GM11168 (cell line): ENCODE measurements at regions not wholly inside any gene's neighbourhood (a gene's known extent, or its start where the extent isn't known, plus 50 kb on each side); places are given as distances from the start of the nearest gene placed in this dataset.

Experiments used
- in situ Hi-C: fragments of 300-500 bp; cut with MboI; formaldehyde crosslinking; loops from one replicate; pipeline ENCODE4 v1.12.0; 2022; ENCODE audit warnings: low sequenced_read_pairs; ENCODE audit not compliant: unreplicated experiment

GRCh38 chr3:144189044-144189443 lies 217.4 kb downstream of the DIPK2A start:
- in situ Hi-C loops, result no loop called here

- in situ Hi-C loops, result no loop called here
These were observed 225.5 kb downstream of the DIPK2A start for GRCh38 chr3:144197116-144197515.

- in situ Hi-C loops, result no loop called here
These were observed 226.0 kb downstream of the DIPK2A start for GRCh38 chr3:144197582-144197981.

- in situ Hi-C loops, result no loop called here
These were observed 228.4 kb downstream of the DIPK2A start for GRCh38 chr3:144200004-144200403.

- in situ Hi-C loops, result no loop called here
These were observed 228.8 kb downstream of the DIPK2A start for GRCh38 chr3:144200466-144200865.

- in situ Hi-C loops, result no loop called here
These were observed 250.1 kb downstream of the DIPK2A start for GRCh38 chr3:144221761-144222160.

GRCh38 chr3:144229330-144229729 lies 257.7 kb downstream of the DIPK2A start:
- in situ Hi-C loops, result no loop called here

- in situ Hi-C loops, result no loop called here
These were observed 258.3 kb downstream of the DIPK2A start for GRCh38 chr3:144229953-144230352.

- in situ Hi-C loops, result no loop called here
These were observed 263.9 kb downstream of the DIPK2A start for GRCh38 chr3:144235489-144235888.

GRCh38 chr3:144237351-144237750 lies 265.7 kb downstream of the DIPK2A start:
- in situ Hi-C loops, result no loop called here

GRCh38 chr3:144241404-144241803 lies 269.8 kb downstream of the DIPK2A start:
- in situ Hi-C loops, result no loop called here

- in situ Hi-C loops, result no loop called here
These were observed 271.1 kb downstream of the DIPK2A start for GRCh38 chr3:144242747-144243146.

- in situ Hi-C loops, result no loop called here
These were observed 273.0 kb downstream of the DIPK2A start for GRCh38 chr3:144244662-144245061.

GRCh38 chr3:144252896-144253295 lies 281.3 kb downstream of the DIPK2A start:
- in situ Hi-C loops, result no loop called here

GRCh38 chr3:144257381-144257780 lies 285.8 kb downstream of the DIPK2A start:
- in situ Hi-C loops, result no loop called here

GRCh38 chr3:144259267-144259666 lies 287.6 kb downstream of the DIPK2A start:
- in situ Hi-C loops, result no loop called here

GRCh38 chr3:144263706-144264105 lies 292.1 kb downstream of the DIPK2A start:
- in situ Hi-C loops, result no loop called here

- in situ Hi-C loops, result no loop called here
These were observed 292.7 kb downstream of the DIPK2A start for GRCh38 chr3:144264350-144264749.

GRCh38 chr3:144264794-144265193 lies 293.2 kb downstream of the DIPK2A start:
- in situ Hi-C loops, result no loop called here

- in situ Hi-C loops, result no loop called here
These were observed 294.0 kb downstream of the DIPK2A start for GRCh38 chr3:144265542-144266100.

- in situ Hi-C loops, result no loop called here
These were observed 298.5 kb downstream of the DIPK2A start for GRCh38 chr3:144270100-144270499.

GRCh38 chr3:144272680-144273079 lies 301.1 kb downstream of the DIPK2A start:
- in situ Hi-C loops, result no loop called here

GRCh38 chr3:144273601-144274000 lies 302.0 kb downstream of the DIPK2A start:
- in situ Hi-C loops, result no loop called here
